Mesenchymal stem cell (in vitro differentiated cells and primary cell): ENCODE measurements at regions not wholly inside any gene's neighbourhood (a gene's known extent, or its start where the extent isn't known, plus 50 kb on each side); places are given as distances from the start of the nearest gene placed in this dataset.
"Not testable (repeated sequence)": the region's sequence is repeated elsewhere in the genome, so short reads cannot be mapped to it uniquely, and the experiment has no call there.

Experiments used
- DNase-seq: peaks from one replicate; pipeline ENCODE4 v3.0.0-alpha.2; 2013
- H2AFZ ChIP-seq: one replicate; pipeline ENCODE4 v1.6.1; 2013; ENCODE audit warnings: low read depth, mild to moderate bottlenecking, control low read depth, inconsistent platforms, low read length, moderate library complexity
- H2AK5ac ChIP-seq: 2 replicates; pipeline ENCODE4 v1.6.1; 2013; ENCODE audit warnings: low read length, moderate library complexity, mild to moderate bottlenecking, inconsistent platforms; ENCODE audit not compliant: severe bottlenecking
- H2BK120ac ChIP-seq: one replicate; pipeline ENCODE4 v1.6.1; 2013; ENCODE audit warnings: low read depth, mild to moderate bottlenecking, inconsistent platforms, low read length, moderate library complexity
- H2BK12ac ChIP-seq, 2 experiments: one replicate each; pipeline ENCODE4 v1.6.1; 2013; ENCODE audit warnings: inconsistent platforms in 2 of 2, low read length in 2 of 2, mild to moderate bottlenecking in 2 of 2, moderate library complexity in 2 of 2, control low read depth in 1 of 2
- H2BK15ac ChIP-seq: one replicate; pipeline ENCODE4 v1.6.1; 2013; ENCODE audit warnings: mild to moderate bottlenecking, low read depth, inconsistent platforms; ENCODE audit not compliant: poor library complexity, severe bottlenecking
- H2BK5ac ChIP-seq: 2 replicates; pipeline ENCODE4 v1.6.1; 2013; ENCODE audit warnings: low read depth, mild to moderate bottlenecking, low read length, control low read depth, inconsistent platforms; ENCODE audit not compliant: poor library complexity, severe bottlenecking
- H3K14ac ChIP-seq, 2 experiments: one replicate each; pipeline ENCODE4 v1.6.1; 2013; ENCODE audit warnings: inconsistent platforms in 2 of 2, low read length in 2 of 2, control low read depth in 1 of 2, mild to moderate bottlenecking in 1 of 2, moderate library complexity in 1 of 2
- H3K18ac ChIP-seq, 2 experiments: one replicate each; pipeline ENCODE4 v1.6.1; 2013; ENCODE audit warnings: inconsistent platforms in 2 of 2, low read length in 2 of 2, control low read depth in 1 of 2, low read depth in 1 of 2, mild to moderate bottlenecking in 1 of 2
- H3K23ac ChIP-seq, 2 experiments: one replicate each; pipeline ENCODE4 v1.6.1; 2013; ENCODE audit warnings: inconsistent platforms in 2 of 2, low read length in 2 of 2, mild to moderate bottlenecking in 2 of 2, moderate library complexity in 2 of 2, control low read depth in 1 of 2
- H3K27ac ChIP-seq: 2 replicates; pipeline ENCODE4 v1.5.1; 2013; ENCODE audit warnings: mild to moderate bottlenecking, moderate library complexity, low read length, control low read depth, inconsistent platforms; ENCODE audit not compliant: poor library complexity, severe bottlenecking
- H3K27me3 ChIP-seq, 2 experiments: 2 replicates each; pipeline versions ENCODE4 v1.6.1 to v1.7.0; 2013; ENCODE audit warnings: low read length in 2 of 2, mild to moderate bottlenecking in 2 of 2, moderate library complexity in 2 of 2, control low read depth in 1 of 2, inconsistent platforms in 1 of 2; ENCODE audit not compliant: control insufficient read depth in 1 of 2, insufficient read depth in 1 of 2
- H3K36me3 ChIP-seq, 2 experiments: 2 replicates each; pipeline versions ENCODE4 v1.6.1 to v1.7.0; 2013; ENCODE audit warnings: low read length in 2 of 2, control low read depth in 1 of 2, inconsistent platforms in 1 of 2, low read depth in 1 of 2, mild to moderate bottlenecking in 1 of 2; ENCODE audit not compliant: insufficient read depth in 2 of 2, control insufficient read depth in 1 of 2
- H3K4ac ChIP-seq, 2 experiments: one replicate each; pipeline ENCODE4 v1.6.1; 2013; ENCODE audit warnings: inconsistent platforms in 2 of 2, low read length in 2 of 2, mild to moderate bottlenecking in 2 of 2, moderate library complexity in 2 of 2, control low read depth in 1 of 2, low read depth in 1 of 2
- H3K4me1 ChIP-seq: 2 replicates; pipeline ENCODE4 v1.6.1; 2013; ENCODE audit warnings: low read depth, low read length, control low read depth; ENCODE audit not compliant: control insufficient read depth, insufficient read depth
- H3K4me2 ChIP-seq: 2 replicates; pipeline ENCODE4 v1.6.1; 2013; ENCODE audit warnings: low read length, mild to moderate bottlenecking, inconsistent platforms; ENCODE audit not compliant: poor library complexity, severe bottlenecking
- H3K4me3 ChIP-seq, 2 experiments: 2 replicates each; pipeline versions ENCODE4 v1.5.1 to v1.7.0; 2013; ENCODE audit warnings: low read length in 2 of 2, mild to moderate bottlenecking in 2 of 2, control low read depth in 1 of 2, low read depth in 1 of 2; ENCODE audit not compliant: insufficient read depth in 1 of 2
- H3K79me1 ChIP-seq: replicated peaks from 2 replicates; pipeline ENCODE4 v1.6.1; 2013; ENCODE audit warnings: mild to moderate bottlenecking, control low read depth, low read length, inconsistent platforms; ENCODE audit not compliant: poor library complexity, severe bottlenecking
- H3K9ac ChIP-seq: 2 replicates; pipeline ENCODE4 v1.7.0; 2013; ENCODE audit warnings: mild to moderate bottlenecking, low read length, moderate library complexity
- H3K9me3 ChIP-seq: 2 replicates; pipeline ENCODE4 v1.7.0; 2013; ENCODE audit warnings: mild to moderate bottlenecking, low read length; ENCODE audit not compliant: control insufficient read depth
- H4K8ac ChIP-seq: one replicate; pipeline ENCODE4 v1.6.1; 2013; ENCODE audit warnings: inconsistent platforms, mild to moderate bottlenecking, low read length, moderate library complexity
- H4K91ac ChIP-seq: one replicate; pipeline ENCODE4 v1.6.1; 2013; ENCODE audit warnings: mild to moderate bottlenecking, low read length, inconsistent platforms
- WGBS: methylation state at CpG from one replicate; pipeline ENCODE4 v1.1.7; 2013; ENCODE audit warnings: mixed read lengths; 5-methylcytosine and 5-hydroxymethylcytosine counted together

DNA sequence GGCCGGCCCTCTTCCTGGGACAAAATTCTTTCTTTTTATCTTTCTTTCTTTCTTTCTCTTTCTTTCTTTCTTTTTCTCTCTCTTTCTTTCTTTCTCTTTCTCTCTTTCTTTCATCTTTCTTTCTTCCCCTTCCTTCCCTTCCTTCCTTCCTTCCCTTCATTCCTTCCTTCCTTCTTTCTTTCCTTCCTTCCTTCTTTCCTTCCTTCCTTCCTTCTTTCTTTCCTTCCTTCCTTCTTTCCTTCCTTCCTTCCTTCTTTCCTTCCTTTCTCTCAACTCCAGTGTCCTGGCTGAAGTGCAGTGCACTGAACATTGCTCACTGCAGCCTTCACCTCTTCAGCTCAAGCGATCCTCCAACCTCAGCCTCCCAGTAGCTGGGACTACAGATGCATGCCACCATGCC lies 112.5 kb downstream of the SEPTIN7 start:
- not testable (repeated sequence) for H2AFZ ChIP-seq, H3K27ac ChIP-seq, H3K9ac ChIP-seq, H3K36me3 ChIP-seq, H3K4ac ChIP-seq, H2BK15ac ChIP-seq, H3K4me2 ChIP-seq, H3K9me3 ChIP-seq, DNase-seq, H4K91ac ChIP-seq, H2BK12ac ChIP-seq, H2BK120ac ChIP-seq, H3K27me3 ChIP-seq, H3K79me1 ChIP-seq, H3K4me3 ChIP-seq, H3K4me1 ChIP-seq, H3K14ac ChIP-seq, H4K8ac ChIP-seq, H3K23ac ChIP-seq, H2AK5ac ChIP-seq, H3K18ac ChIP-seq, H2BK5ac ChIP-seq
- 100% methylated on average over 2 of the region's 2 CpGs for WGBS

DNA sequence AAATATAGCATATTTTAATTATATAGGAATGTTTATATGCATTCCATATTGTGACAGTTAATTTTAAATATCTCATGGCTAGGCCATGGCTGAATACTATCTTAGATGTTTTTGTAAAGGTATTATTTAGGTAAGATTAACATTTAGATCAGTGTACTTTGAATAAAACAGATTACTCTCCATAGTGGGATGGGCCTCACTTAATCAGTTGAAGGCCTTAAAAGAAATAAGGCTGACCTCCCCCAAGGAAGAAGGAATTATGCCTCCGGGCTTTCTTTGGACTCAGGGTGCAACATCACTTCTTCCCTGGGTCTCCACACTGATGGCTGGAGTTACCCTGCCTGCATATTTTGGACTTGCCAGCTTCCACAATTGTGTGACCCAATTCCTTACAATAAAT lies 113.4 kb downstream of the SEPTIN7 start:
- not testable (repeated sequence) for H3K23ac ChIP-seq, H2AFZ ChIP-seq, H3K18ac ChIP-seq, H3K27me3 ChIP-seq, H2BK15ac ChIP-seq, H3K36me3 ChIP-seq, H3K4me1 ChIP-seq, H4K8ac ChIP-seq, DNase-seq, H2BK12ac ChIP-seq, H2BK120ac ChIP-seq, H3K9me3 ChIP-seq, H2BK5ac ChIP-seq, H4K91ac ChIP-seq, H3K9ac ChIP-seq, H3K27ac ChIP-seq, H3K4ac ChIP-seq, H3K4me2 ChIP-seq, H3K79me1 ChIP-seq, H3K14ac ChIP-seq, H2AK5ac ChIP-seq, H3K4me3 ChIP-seq
- 90% methylated on average over 1 of the region's 1 CpG for WGBS

DNA sequence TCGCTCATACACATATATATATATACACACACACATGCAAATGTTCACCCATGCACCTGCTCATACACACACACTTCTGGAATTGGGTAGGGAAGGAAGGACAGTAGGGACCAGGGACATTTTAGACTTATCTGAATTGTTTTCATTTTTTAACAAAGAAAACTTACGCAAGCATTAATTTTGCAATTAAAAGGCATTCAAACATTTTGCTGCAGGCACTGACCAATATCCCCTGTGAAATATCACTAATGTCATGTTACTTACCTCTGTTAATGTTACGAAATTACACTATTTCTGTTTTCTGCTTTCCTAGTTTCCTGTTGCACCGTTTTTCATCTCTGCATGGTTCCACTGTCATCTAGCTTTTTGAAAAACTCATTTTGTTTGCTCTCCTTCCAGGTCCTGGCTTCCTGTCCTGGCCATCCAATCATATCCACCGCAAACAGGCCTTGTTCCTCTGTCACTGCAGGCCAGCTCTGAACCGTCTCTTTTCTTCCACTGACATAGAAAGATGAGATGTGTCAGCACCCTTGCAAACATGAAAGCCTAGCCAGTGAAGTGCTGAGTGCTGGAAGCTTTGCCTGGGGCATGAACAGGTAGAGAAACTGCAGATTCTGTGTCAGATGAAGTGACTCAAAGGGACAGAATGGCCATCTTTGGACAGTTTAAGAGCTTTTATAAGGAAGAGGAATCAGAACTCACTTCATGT lies 114.5 kb downstream of the SEPTIN7 start:
- H4K8ac ChIP-seq, H2AFZ ChIP-seq, H3K4ac ChIP-seq, H3K4me1 ChIP-seq, H3K9me3 ChIP-seq, H3K27ac ChIP-seq, H3K36me3 ChIP-seq, H2BK120ac ChIP-seq, H2BK5ac ChIP-seq, H3K14ac ChIP-seq, H2BK15ac ChIP-seq, H3K18ac ChIP-seq, H2AK5ac ChIP-seq, H3K23ac ChIP-seq, H3K79me1 ChIP-seq, H2BK12ac ChIP-seq, H3K4me3 ChIP-seq, H3K4me2 ChIP-seq, H4K91ac ChIP-seq, H3K9ac ChIP-seq, DNase-seq, H3K27me3 ChIP-seq: not testable (repeated sequence)
- 94% methylated on average over 5 of the region's 6 CpGs for WGBS

DNA sequence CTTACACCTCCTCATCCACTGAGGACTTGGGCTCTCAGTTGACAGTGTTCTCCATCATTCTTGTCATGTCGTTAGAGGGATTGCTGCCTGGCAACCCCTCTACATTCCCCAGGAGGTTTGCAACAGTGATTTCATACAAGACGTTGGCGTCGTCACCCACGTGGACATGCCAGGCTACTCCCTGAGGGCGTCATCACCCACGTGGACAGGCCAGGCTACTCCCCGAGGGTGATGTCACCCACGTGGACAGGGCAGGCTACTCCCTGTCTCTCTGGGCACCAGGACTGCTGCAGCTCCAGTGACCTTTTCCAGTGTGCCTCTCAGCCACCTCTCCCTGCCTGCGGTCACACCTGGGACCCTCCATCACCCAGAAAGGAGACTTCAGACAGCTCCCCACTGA lies 117.4 kb downstream of the SEPTIN7 start:
- H3K4me2 ChIP-seq, H3K4me3 ChIP-seq, H4K8ac ChIP-seq, H3K14ac ChIP-seq, DNase-seq, H2BK120ac ChIP-seq, H3K36me3 ChIP-seq, H4K91ac ChIP-seq, H3K27me3 ChIP-seq, H2BK5ac ChIP-seq, H3K23ac ChIP-seq, H3K4ac ChIP-seq, H3K27ac ChIP-seq, H3K18ac ChIP-seq, H3K9ac ChIP-seq, H2BK12ac ChIP-seq, H3K79me1 ChIP-seq, H3K4me1 ChIP-seq, H2AK5ac ChIP-seq, H2AFZ ChIP-seq, H2BK15ac ChIP-seq, H3K9me3 ChIP-seq: not testable (repeated sequence)
- WGBS: 83% methylated on average over 10 of the region's 10 CpGs
